HG03095 (cell line): ENCODE measurements at regions not wholly inside any gene's neighbourhood (a gene's known extent, or its start where the extent isn't known, plus 50 kb on each side); places are given as distances from the start of the nearest gene placed in this dataset.
"Not testable (repeated sequence)": the region's sequence is repeated elsewhere in the genome, so short reads cannot be mapped to it uniquely, and the experiment has no call there.

Experiments used
- ATAC-seq: cut with Tn5 transposase; IDR thresholded peaks from one replicate; pipeline ENCODE4 v1.9.1; 2021; ENCODE audit warnings: moderate library complexity; ENCODE audit not compliant: unreplicated experiment

- ATAC-seq: no peak
These were observed 164.0 kb downstream of the LAT start for GRCh38 chr16:29148867-29149272.

- no peak for ATAC-seq
These were observed 163.4 kb downstream of the LAT start for GRCh38 chr16:29148131-29148691.

- not testable (repeated sequence) for ATAC-seq
These were observed 162.9 kb downstream of the LAT start for GRCh38 chr16:29147710-29148109.

- not testable (repeated sequence) for ATAC-seq
These were observed 162.2 kb downstream of the LAT start for GRCh38 chr16:29146808-29147643.

- ATAC-seq: no peak
These were observed 161.4 kb downstream of the LAT start for GRCh38 chr16:29146266-29146665.

- ATAC-seq: not testable (repeated sequence)
These were observed 160.8 kb downstream of the LAT start for GRCh38 chr16:29145486-29146225.

- not testable (repeated sequence) for ATAC-seq
These were observed 160.2 kb downstream of the LAT start for GRCh38 chr16:29145086-29145485.

GRCh38 chr16:29144669-29145062 lies 159.8 kb downstream of the LAT start:
- not testable (repeated sequence) for ATAC-seq

GRCh38 chr16:29143739-29144668 lies 159.2 kb downstream of the LAT start:
- not testable (repeated sequence) for ATAC-seq

GRCh38 chr16:29142506-29142905 lies 157.7 kb downstream of the LAT start:
- ATAC-seq: not testable (repeated sequence)

GRCh38 chr16:29141586-29142324 lies 156.9 kb downstream of the LAT start:
- no peak for ATAC-seq

- not testable (repeated sequence) for ATAC-seq
These were observed 156.3 kb downstream of the LAT start for GRCh38 chr16:29141121-29141520.

GRCh38 chr16:29139901-29140855 lies 155.3 kb downstream of the LAT start:
- not testable (repeated sequence) for ATAC-seq

GRCh38 chr16:29139261-29139802 lies 154.5 kb downstream of the LAT start:
- ATAC-seq: no peak

- not testable (repeated sequence) for ATAC-seq
These were observed 153.8 kb downstream of the LAT start for GRCh38 chr16:29138698-29139097.

GRCh38 chr16:29137894-29138662 lies 153.2 kb downstream of the LAT start:
- ATAC-seq: not testable (repeated sequence)

- ATAC-seq: not testable (repeated sequence)
These were observed 152.6 kb downstream of the LAT start for GRCh38 chr16:29137461-29137860.

GRCh38 chr16:29136916-29137315 lies 152.1 kb downstream of the LAT start:
- ATAC-seq: not testable (repeated sequence)
